ENCODE measurements at regions not wholly inside any gene's neighbourhood (a gene's known extent, or its start where the extent isn't known, plus 50 kb on each side); places are given as distances from the start of the nearest gene placed in this dataset.
A peak's percentile ranks its signal among the peaks of the same experiment; 100 is the strongest.

GRCh38 chr12:110794623-110795280 lies 52.0 kb upstream of the CCDC63 start:
- H3K4me3 ChIP-seq: no peak overlapping the region
- H3K79me2 ChIP-seq (ENCODE audit: low read depth): no peaks in the 10 kb centered on the region
- Mint-ChIP-seq H3K27ac (peak overlapping the region; percentile 24), H3K9me3 (no peaks in the 10 kb centered on the region), H3K27me3 (ENCODE audit: insufficient read depth, low read depth) (peaks cover 11% of the 10 kb centered on the region), H3K36me3 (no peaks in the 10 kb centered on the region), H3K4me1 (peaks cover 6% of the 10 kb centered on the region), H3K4me3 (no peak overlapping the region)
- TF ChIP-seq EZH2phosphoT487 (IDR thresholded peaks at IDR 0.05): no peak
- TF ChIP-seq, protein P1, sequence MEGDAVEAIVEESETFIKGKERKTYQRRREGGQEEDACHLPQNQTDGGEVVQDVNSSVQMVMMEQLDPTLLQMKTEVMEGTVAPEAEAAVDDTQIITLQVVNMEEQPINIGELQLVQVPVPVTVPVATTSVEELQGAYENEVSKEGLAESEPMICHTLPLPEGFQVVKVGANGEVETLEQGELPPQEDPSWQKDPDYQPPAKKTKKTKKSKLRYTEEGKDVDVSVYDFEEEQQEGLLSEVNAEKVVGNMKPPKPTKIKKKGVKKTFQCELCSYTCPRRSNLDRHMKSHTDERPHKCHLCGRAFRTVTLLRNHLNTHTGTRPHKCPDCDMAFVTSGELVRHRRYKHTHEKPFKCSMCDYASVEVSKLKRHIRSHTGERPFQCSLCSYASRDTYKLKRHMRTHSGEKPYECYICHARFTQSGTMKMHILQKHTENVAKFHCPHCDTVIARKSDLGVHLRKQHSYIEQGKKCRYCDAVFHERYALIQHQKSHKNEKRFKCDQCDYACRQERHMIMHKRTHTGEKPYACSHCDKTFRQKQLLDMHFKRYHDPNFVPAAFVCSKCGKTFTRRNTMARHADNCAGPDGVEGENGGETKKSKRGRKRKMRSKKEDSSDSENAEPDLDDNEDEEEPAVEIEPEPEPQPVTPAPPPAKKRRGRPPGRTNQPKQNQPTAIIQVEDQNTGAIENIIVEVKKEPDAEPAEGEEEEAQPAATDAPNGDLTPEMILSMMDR (IDR thresholded peaks at IDR 0.05): no peak
- no peak for TF ChIP-seq EZH2 (IDR thresholded peaks at IDR 0.05)
- H4K20me1 ChIP-seq (ENCODE audit: low read depth): no peaks in the 10 kb centered on the region
- H3K9me3 ChIP-seq (ENCODE audit: low read depth): no peaks in the 10 kb centered on the region
- no peak for DNase-seq (ENCODE audit: low spot score)
- H3K4me1 ChIP-seq: peaks cover 5% of the 10 kb centered on the region
- no peak overlapping the region for H3K9ac ChIP-seq
- H3K4me2 ChIP-seq: no peak overlapping the region
- H3F3A ChIP-seq (ENCODE audit: low read depth): no peaks in the 10 kb centered on the region
- no peaks in the 10 kb centered on the region for H3K36me3 ChIP-seq
- no peak overlapping the region for H3K27ac ChIP-seq
- H3K27me3 ChIP-seq: no peaks in the 10 kb centered on the region
- H2AFZ ChIP-seq (replicated peaks): no peak overlapping the region

DNA sequence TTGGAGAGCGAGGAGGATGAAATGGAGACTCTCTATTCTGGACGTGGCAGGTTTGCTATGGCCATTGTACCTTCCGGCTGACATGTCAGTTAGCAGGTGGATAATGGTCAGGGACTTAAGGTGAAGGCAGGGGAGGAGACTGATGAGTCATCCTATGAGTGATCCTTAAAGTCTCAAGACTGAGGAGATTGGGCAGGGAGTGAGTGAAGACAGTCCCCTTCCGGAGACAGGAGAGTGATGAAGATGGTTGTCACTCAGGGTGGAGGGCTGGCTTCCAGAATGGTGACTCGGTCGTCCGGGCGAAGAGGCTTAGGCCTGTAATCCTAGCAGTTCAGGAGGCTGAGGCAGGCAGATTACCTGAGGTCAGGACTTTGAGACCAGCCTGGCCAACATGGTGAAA lies 49.8 kb upstream of the CCDC63 start:
- Histone ChIP-seq H3K27me3 (no peaks in the 10 kb centered on the region), H3F3A (ENCODE audit: low read depth) (no peaks in the 10 kb centered on the region), H3K9ac (no peak overlapping the region), H4K20me1 (ENCODE audit: low read depth) (no peaks in the 10 kb centered on the region), H3K27ac (no peak overlapping the region), H2AFZ (replicated peaks) (no peak overlapping the region), H3K9me3 (ENCODE audit: low read depth) (no peaks in the 10 kb centered on the region), H3K4me3 (no peak overlapping the region), H3K4me2 (no peak overlapping the region), H3K79me2 (ENCODE audit: low read depth) (no peaks in the 10 kb centered on the region), H3K4me1 (no peaks in the 10 kb centered on the region), H3K36me3 (no peaks in the 10 kb centered on the region)
- DNase-seq (ENCODE audit: low spot score): no peak
- peak overlapping the region; percentile 27 for H3K4me3 Mint-ChIP-seq
- H3K9me3 Mint-ChIP-seq: peaks cover 8% of the 10 kb centered on the region
- peaks cover 3% of the 10 kb centered on the region for H3K4me1 Mint-ChIP-seq
- H3K27me3 Mint-ChIP-seq (ENCODE audit: insufficient read depth, low read depth): peaks cover 19% of the 10 kb centered on the region
- H3K27ac Mint-ChIP-seq: no peak overlapping the region
- TF ChIP-seq, protein P1 (IDR thresholded peaks at IDR 0.05): no peak
- TF ChIP-seq EZH2 (IDR thresholded peaks at IDR 0.05) (no peak), EZH2phosphoT487 (IDR thresholded peaks at IDR 0.05) (no peak)
- peaks cover 2% of the 10 kb centered on the region for H3K36me3 Mint-ChIP-seq
